HL-60 (cell line): ENCODE measurements at regions not wholly inside any gene's neighbourhood (a gene's known extent, or its start where the extent isn't known, plus 50 kb on each side); places are given as distances from the start of the nearest gene placed in this dataset.

Experiments used
- POLR2AphosphoS5 ChIP-seq: IDR thresholded peaks from 2 replicates; pipeline ENCODE4 v1.6.1; 2012; ENCODE audit warnings: low read depth
- TF ChIP-seq, protein P1 (sequence below): IDR thresholded peaks from 2 replicates; pipeline ENCODE4 v1.6.1; 2012; ENCODE audit warnings: low read depth; ENCODE audit not compliant: insufficient replicate concordance

DNA sequence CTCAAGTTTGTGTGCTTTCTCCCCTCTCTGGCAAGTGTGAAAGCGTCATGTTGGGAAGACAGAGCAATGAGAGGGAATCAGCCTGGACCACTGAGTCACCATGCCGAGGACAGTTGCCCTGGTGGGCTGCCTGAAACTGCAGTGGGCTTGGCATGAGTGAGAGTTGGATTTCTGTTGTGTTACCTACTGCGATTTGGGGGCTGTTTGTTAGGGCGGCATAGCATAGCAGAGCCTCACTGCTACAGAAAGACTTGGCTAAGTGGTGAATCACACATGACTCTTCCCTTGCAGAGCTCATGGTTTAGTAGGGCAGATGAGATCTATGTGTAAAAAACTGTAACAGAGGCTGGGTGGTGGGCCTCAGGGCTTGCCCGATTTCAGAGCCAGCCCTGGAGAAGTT is 324.6 kb downstream of the C16orf95 start:
- no peak for TF ChIP-seq POLR2AphosphoS5
- TF ChIP-seq, protein P1, sequence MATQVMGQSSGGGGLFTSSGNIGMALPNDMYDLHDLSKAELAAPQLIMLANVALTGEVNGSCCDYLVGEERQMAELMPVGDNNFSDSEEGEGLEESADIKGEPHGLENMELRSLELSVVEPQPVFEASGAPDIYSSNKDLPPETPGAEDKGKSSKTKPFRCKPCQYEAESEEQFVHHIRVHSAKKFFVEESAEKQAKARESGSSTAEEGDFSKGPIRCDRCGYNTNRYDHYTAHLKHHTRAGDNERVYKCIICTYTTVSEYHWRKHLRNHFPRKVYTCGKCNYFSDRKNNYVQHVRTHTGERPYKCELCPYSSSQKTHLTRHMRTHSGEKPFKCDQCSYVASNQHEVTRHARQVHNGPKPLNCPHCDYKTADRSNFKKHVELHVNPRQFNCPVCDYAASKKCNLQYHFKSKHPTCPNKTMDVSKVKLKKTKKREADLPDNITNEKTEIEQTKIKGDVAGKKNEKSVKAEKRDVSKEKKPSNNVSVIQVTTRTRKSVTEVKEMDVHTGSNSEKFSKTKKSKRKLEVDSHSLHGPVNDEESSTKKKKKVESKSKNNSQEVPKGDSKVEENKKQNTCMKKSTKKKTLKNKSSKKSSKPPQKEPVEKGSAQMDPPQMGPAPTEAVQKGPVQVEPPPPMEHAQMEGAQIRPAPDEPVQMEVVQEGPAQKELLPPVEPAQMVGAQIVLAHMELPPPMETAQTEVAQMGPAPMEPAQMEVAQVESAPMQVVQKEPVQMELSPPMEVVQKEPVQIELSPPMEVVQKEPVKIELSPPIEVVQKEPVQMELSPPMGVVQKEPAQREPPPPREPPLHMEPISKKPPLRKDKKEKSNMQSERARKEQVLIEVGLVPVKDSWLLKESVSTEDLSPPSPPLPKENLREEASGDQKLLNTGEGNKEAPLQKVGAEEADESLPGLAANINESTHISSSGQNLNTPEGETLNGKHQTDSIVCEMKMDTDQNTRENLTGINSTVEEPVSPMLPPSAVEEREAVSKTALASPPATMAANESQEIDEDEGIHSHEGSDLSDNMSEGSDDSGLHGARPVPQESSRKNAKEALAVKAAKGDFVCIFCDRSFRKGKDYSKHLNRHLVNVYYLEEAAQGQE = no peak
